IPS-NIHi7 (cell line): ENCODE measurements at regions not wholly inside any gene's neighbourhood (a gene's known extent, or its start where the extent isn't known, plus 50 kb on each side); places are given as distances from the start of the nearest gene placed in this dataset.

Experiments
- DNase-seq: peaks from one replicate; pipeline ENCODE4 v3.0.0; 2012; ENCODE audit warnings: mixed read lengths; ENCODE audit errors: extremely low spot score

DNA sequence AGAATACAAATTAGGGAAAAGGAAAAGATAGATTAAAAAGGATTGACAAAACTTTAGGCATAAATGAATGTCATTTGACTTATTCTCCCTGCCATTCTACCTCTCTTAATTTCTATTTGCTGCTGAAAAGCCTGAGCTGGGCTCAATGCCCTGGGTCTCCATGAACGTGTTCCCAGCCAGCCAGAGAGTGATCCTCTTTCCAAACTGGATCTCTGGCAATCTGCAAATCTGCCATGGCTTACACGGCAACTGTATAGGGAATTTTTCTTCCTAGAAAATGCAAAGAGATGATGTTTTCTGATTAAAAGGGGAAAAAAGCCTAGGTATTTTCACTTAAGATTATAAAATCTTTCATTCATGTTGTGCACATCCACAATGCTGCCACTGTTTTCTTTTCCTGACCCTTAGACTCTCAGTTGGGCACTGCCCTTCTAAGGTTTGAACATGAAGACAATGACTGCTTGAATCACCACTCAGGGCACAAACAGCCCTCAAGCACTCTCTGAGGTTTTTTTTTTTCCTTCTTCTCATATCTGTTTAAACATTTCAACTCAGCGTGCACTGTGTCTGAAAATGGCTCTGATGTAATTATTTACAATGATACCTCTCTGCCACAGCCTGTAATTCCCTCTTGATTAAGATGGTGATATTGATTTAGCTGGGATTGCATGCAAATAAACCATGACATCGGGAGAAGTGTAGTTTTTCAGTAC, 60.3 kb downstream of the DACT1 start:
- DNase-seq = no peak

DNA sequence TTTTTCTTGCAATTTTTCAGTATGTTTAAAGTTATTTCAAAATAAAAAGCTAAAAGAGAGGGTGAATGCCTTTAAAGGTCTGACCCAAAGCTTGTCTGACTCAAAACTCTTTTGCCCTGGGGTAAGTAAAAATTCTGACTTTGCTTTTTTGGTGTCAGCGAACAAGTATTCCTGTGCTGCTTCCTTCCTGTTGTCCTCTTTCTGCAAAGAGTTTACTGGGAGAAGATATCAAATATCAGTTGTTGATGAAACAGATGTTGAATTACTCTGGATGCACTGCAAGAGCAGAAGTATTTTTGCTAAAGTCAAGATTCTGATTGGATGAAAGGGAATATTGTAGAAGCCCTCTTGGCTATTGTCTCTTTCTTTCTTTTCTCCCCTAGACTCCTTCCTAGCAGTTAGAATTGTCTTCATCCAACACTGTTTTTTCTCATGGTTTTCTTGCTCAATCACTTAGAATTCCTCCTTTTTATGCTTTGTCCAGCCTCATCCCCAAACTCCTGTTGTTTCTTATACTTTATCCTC, 62.0 kb downstream of the DACT1 start:
- no peak for DNase-seq

DNA sequence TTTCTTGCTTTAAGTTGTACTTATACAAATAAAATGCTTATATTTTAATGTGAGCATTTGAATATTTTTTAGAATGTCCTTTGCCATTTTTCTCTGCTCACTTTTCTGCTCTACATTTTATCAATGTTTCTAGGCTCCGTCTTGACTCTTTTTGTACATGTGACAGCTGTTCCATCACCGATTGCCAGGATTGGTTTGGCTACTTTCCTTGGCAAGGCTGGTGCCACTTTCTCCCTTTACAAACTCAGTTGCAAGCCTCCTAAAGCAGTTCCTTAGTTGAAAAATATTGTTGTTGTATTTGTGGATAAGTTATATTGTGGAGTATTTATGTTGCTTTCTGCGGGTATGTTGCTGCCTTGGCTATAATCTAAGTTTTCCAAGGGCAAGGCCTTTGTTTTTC, 63.4 kb downstream of the DACT1 start:
- no peak for DNase-seq

DNA sequence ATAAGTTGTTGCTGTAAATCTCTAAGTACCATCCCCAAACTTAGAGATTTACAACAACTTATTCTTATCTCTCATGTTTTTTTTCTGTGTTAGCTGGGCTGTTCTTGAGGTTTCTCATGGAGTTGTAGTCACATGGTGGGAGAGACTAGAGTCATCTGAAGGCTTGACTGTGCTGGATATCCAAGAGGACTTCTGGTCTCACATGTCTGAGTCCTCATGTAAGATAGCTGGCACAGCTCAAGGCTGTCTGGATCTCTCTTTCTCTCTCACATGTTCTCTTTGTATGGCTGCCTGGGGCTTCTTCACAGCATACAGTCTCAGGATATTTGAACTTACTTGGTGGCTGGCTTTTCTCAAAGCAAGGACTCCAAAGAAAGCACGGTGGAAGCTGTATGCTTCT, 63.8 kb downstream of the DACT1 start:
- no peak for DNase-seq

DNA sequence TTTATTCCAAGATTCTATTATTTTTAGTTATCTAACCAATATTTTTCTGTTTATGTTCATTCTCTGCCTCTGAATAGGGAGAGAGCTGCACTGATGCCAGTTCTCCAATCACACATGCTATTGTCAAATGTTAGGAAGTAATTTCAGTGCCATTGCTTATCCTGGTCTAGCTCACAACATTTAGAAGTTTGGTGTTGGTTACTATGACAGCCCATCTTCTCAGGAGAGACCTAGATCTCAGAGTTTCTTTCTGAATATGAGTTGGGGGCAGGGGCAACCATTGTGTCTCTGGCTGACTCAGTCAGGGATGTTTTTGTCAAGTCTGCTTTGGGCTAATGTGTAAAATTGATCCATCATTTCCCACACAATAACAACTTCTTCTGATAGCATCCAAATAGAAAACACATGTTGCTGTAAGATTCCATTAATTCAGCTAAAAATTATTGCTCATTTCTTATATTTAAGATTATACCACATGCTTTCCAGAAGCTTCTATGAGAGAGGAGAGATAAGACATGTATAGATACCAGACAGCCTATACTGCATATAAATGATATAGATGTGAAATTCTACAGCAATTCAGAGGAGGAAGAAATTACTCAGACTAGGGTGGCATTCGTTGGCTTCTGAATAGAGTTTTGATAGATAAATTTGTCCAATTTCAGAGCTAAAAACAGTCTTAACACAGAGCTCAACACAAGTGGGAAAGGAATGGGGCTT, 64.8 kb downstream of the DACT1 start:
- DNase-seq = no peak

DNA sequence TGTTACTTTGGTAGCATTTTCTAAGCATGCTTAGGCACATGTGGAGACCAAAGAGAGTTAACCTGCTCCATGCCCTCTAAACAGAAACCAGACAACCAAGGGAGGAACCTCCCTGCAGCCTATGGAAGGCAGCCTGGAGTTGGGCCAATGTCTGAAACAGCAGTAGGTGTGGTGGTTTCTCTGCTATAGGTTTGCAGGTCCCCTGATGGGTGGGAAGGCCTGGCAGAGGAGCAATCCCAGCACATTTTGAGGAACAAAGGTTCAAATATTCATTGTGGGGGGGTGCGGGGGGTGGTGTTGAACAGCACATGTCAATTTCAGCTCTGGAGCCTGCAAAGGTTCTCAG, 65.4 kb downstream of the DACT1 start:
- no peak for DNase-seq

DNA sequence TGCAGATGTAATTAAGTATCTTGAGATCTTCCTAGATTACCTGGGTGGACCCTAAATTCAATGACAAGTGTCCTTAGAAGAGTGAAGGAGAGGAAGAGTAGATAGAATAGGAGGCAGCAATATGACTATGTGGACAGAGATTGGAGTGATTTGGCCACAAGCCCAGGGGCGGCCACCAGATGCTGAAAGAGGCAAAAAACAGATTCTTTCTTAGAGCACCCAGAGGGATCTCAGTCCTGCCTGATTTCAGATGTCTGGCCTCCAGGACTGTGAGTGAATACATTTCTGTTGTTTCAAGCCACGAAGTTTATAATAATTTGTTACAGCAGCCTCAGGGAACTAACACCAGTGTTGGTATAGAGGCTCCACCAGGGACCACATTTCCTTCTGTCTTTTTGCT, 67.3 kb downstream of the DACT1 start:
- DNase-seq = no peak

DNA sequence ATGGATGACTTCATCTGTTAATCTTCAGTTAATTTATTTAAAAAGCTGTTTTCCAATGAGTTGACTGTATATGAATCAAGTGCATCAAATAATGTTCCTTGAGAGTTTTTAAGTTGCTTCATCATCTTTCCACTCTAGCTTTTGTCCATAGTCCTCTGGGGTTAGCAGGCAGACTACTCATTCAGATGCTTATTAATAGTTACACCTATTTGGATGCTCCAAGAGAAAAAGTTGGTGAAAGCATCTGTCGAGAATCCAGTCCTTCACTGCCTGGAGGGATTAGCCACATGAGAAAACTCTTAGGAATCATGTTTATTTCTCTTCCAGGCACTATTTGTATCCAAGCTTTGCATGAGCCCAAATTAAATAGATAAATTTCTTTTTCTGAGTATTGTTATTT, 70.2 kb downstream of the DACT1 start:
- DNase-seq = no peak

DNA sequence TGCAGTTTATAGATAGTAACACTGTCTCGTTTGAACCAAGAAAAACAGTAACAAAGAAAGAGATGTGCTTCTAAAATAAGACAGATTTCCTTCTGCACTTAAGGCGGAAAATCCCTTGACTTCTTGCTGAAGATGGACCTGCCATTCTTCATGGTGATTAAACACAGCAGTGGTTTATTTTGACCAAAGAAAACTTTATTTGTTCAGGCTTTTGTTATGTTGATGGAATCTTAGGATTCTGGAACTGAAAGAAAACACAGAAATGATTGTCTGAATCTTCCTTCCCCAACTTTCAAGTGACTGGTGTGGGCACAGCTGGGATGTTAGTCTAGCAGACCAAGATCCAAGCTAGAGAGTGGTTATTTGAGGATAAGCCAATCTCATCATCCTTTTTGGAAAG, 72.2 kb downstream of the DACT1 start:
- DNase-seq = no peak

DNA sequence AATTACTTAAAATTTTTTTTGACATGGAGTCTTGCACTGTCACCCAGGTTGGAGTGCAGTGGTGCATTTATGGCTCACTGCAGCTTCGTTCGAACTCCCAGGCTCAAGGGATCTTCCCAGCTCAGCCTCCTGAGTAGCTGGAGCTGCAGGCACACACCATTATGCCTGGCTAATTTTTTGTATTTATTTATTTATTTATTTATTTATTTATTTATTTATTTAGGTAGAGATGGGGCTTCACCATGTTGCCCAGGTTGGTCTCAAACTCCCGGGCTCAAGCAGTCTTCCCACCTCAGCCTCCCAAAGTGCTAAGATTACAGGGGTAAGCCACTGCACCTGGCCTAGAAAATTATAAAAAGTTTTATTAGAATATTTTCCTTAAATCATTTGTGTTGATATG, 73.6 kb downstream of the DACT1 start:
- no peak for DNase-seq

DNA sequence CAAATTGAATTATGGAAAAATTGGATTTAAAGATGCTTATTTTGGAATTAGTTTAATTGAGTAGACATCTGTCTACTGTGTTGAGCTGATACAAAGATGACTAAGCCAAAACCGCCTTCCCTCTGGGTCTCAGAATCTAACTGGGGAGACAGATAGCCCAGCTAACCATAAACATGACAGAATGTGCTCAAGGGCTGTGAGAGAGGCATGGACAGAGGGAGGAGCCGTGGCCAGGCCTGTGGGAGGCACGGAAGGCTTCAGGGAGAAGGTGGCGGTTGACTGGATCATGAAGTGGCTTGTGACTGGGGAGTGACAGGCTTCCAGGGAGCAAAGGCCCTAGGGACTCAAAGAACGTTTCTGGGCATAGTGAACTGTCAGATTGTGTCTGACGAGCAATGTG, 74.6 kb downstream of the DACT1 start:
- DNase-seq = no peak

DNA sequence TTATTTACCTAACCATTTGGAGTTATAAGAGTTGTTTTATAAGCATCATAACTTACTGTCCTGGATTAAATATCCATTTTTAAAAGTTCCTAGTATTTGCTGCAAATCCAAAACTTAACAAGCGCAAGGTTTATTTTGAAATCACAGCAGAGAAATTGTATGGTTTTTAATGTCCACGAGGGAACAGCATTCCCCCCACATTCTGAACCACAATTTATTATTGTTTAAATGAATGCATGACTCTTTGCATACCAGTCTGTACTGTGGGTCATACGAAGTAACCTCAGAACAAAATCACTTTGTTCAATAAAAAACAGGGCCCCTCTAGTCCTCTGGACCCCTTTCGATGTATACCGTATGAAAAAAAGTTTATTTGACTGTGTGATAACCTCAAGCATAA, 75.9 kb downstream of the DACT1 start:
- DNase-seq = no peak

DNA sequence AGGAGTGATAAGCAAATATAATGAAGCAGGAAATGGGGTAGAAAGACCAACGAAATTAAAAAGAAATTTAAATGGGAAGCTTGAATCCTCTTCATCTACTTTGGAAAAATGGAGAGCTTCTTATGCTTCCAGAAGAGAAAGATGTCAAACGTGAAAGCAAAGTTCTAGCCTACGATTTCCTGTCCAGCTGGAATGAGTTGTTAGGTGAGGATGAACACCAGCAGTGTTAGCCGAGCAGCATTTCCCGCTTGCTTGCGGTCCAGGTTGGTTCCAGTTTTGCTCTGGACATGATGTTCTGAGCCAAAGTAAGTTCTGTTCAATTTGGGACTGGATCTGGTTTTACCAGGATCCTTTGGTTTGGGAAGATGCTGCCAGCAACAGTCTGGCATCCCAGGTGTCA, 78.9 kb downstream of the DACT1 start:
- DNase-seq = no peak

DNA sequence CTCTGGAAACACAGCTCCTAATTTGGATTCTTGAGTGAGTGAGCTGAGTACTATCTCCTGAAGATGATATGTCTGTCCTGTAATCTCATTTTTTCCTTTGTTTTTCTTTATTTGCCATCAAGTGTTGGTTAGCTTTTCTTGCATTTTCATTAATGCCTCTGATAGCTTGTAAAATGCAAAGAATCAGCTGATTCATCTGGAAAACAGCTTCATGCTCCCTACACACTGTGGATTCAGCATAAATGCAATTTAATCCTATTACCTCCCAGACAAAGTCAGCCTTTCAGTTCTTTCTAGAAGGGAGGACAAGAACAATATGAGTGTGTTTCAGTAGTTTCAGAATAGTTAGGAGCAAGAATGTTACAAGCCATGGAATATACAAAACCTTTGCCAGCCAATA, 79.4 kb downstream of the DACT1 start:
- DNase-seq = no peak

DNA sequence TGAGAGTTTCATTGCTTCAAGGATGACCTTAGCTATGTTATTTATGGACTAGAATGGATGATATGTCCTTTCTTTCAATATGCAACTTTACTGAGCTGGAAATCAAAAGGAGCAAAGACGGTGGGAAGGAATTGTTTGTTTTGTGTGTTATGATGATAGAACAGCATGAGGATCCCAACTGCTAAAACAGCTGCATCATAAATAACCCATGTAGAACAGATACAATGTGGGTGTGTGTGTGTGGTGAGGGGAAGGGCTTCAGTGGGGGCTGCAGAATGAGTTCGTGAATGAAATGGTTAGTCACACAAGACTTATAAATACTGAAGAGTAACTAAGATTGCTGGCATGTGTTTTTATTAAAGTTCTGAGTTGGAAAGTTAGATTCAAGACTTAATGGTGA, 80.1 kb downstream of the DACT1 start:
- DNase-seq = no peak

DNA sequence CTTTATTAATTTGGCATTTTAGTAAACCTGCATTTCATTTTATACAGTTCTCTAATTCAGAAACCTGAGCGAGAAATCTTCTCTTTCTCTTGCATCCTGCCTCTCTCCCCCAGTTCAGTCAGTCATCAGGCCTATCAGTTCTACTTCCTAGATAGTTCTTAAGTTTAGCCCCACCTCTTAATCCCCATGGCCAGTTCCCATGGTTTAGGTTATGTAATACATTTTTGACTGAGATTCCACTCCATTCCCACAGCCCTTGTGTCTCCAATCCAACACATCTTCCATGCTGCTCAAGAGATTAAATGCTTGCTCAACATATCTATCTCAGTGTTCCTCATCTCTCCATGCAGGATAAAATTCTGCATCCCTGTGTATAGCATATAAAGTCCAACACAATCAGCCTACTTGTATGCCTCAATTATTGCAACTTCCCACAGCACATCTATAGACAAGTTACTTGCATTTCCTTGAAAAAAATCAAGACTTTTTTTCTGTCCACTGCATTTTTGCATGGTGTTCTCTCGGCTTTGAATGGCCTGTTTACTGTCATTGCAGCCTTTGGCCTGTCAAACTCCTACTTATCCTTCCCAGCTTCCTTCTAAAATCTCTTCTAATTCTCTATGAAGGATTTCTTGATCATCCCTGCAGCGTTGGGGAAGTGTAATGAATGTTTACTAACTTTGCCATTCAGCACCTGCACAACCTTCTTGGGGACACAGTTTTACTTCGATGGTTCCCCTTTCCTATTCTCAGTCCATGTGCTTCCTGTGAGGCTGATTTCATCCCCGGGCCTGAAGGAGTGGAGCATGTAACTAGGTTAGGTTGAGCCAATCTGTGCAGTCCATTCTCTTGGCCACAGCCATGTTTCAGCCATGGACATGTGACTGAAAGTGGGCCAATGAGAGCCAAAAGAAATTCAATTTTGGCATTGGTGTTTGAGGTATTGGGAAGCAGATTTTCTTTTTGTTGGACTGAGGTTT, 80.8 kb downstream of the DACT1 start:
- DNase-seq = no peak

DNA sequence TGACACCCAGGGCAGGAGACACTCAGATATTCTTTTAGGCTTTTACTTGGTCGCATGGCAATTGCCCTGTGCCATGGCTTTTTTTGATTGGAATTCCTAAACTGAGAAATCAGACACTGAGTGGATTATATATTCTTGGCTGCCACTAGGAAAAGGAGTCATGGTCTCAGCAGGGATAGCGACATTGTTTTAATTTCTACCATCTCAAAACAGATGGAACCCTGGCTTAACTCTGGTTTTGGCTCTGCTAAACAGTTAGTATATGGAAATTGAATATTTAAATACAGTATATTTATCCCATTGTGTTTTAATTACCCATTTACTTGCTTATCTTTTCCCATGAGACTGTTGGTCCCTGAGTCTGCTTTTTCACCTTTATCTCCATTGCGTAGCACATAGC, 84.0 kb downstream of the DACT1 start:
- no peak for DNase-seq

DNA sequence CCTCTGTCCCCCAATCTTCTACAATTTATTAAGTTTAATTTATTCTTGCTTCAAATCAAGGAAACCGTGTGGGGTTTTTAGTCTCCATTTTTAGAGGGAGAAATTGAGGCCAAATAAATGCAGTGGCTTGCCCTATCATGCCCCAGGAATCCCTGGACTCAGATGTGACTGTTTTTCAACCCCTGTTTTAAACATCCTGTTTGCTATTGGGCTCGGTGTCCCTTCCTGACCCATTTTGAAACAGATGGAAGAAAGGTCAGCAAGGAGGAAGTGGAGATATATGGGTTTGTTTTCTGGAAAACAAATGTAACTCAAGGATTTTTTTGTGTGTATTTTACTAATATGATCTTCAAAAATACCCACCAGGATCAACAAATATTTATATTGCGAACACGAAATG, 84.7 kb downstream of the DACT1 start:
- no peak for DNase-seq

DNA sequence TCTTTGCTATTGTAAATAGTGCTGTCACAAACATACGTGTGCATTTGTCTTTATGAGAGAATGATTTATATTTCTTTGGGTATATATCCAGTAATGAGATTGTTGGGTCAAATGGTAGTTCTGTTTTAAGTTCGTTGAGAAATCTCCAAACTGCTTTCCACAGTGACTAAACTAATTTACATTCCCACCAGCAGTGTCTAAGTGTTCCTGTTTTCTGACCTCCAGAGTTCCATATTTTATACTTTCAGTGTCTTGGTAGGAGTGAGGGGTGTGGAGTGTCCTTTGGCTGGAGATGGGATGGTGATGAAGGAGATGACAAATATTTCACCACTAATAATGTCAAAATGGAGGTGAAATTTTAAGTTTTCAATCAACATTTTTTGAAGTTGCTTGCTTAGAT, 86.4 kb downstream of the DACT1 start:
- DNase-seq = no peak

DNA sequence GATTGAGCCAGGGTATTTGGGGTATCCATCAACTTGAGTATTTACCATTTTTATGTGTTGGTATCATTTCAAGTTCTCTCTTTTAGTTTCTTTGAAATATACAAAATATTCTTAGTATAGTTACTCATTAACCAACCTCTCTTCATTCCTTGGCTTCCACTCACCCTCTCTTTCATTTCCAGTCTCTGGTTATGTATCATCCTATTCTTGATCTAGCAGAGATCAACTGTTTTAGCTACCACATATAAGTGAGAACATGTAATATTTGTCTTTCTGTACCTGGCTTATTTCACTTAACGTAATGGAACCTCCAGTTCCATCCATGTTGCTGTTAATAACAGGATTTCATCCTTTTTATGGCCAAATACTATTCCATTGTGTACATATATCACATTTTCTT, 86.9 kb downstream of the DACT1 start:
- DNase-seq = no peak

DNA sequence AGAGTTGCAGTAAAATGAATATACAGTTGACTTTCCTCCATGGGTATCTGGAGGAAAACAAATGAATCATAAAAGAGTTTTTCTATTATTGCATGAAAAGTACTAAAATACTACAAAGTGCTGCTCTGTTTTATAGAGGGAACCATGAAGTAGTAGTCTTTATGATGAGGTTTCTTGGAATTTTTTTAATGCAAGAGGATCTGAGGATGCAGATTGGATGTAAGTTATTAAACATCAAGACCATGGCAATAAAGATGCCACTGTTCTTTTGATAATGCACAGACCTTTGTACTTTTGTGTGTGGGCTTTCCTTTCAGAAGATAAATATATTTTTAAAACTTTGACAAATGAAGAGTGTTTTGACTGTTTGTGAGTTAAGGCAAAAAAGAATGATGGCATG, 87.5 kb downstream of the DACT1 start:
- no peak for DNase-seq

DNA sequence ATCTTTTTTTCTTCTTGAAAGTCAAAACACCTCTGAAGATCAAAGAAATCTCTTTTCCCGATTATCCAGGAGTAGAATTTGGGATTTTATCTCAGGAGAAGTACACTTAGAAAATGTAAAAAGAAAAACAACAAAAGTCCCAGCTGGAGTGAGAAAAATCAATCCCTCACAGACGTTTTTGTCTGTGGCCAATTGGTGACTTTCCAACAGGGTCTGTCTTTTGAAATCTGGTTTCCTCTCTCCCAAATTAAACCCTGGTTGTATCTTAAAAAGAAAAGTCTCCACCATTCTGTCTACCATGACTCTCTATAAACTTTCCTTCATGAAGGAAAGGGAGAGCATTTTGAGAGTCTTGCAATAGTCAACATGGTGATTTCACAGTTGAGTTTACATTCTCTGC, 88.1 kb downstream of the DACT1 start:
- DNase-seq = no peak
